A673 (cell line): ENCODE measurements at regions not wholly inside any gene's neighbourhood (a gene's known extent, or its start where the extent isn't known, plus 50 kb on each side); places are given as distances from the start of the nearest gene placed in this dataset.

Source experiments
- CTCF ChIP-seq: fragments of 300-800, 200-600 bp; sonication (generic); conservative IDR thresholded peaks from 2 replicates; pipeline ENCODE4 v1.5.1; 2017; ENCODE audit warnings: low read depth, mild to moderate bottlenecking, antibody characterized with exemption, low read length, moderate library complexity, mixed read lengths
- EZH2 ChIP-seq: fragments of 200-600 bp; sonication (generic); IDR thresholded peaks from 2 replicates; pipeline ENCODE4 v1.6.1; 2017; ENCODE audit warnings: borderline replicate concordance, low read depth, mild to moderate bottlenecking, mixed read lengths, antibody characterized with exemption, low read length; ENCODE audit not compliant: poor library complexity, severe bottlenecking

GRCh38 chr14:61622051-61622450, 73.3 kb upstream of the HIF1A start:
- TF ChIP-seq EZH2 = no peak
- TF ChIP-seq CTCF = no peak
